Activated T-helper 17 cell treated with anti-CD3 and anti-CD28 coated beads, Interleukin-2, amount 50 U/mL, for 72 hours (primary cell): ENCODE measurements at regions not wholly inside any gene's neighbourhood (a gene's known extent, or its start where the extent isn't known, plus 50 kb on each side); places are given as distances from the start of the nearest gene placed in this dataset.
"Not testable (repeated sequence)": the region's sequence is repeated elsewhere in the genome, so short reads cannot be mapped to it uniquely, and the experiment has no call there.

Source experiments
- ATAC-seq: fragments of 150-1000 bp; cut with Tn5 transposase; replicated peaks from 2 replicates; pipeline ENCODE4 v1.10.0; 2021; ENCODE audit warnings: mild to moderate bottlenecking, moderate library complexity
- H3K27ac Mint-ChIP-seq: one replicate; pipeline ENCODE4 v1.8.0; 2022; ENCODE audit warnings: mixed read lengths
- H3K27me3 Mint-ChIP-seq: one replicate; pipeline ENCODE4 v1.8.0; 2022; ENCODE audit warnings: mixed read lengths
- H3K36me3 Mint-ChIP-seq: one replicate; pipeline ENCODE4 v1.8.0; 2022; ENCODE audit warnings: low read depth, mild to moderate bottlenecking, mixed read lengths
- H3K4me1 Mint-ChIP-seq: one replicate; pipeline ENCODE4 v1.8.0; 2022; ENCODE audit warnings: mixed read lengths
- H3K4me3 Mint-ChIP-seq: one replicate; pipeline ENCODE4 v1.8.0; 2022; ENCODE audit warnings: mild to moderate bottlenecking, mixed read lengths
- H3K9me3 Mint-ChIP-seq: one replicate; pipeline ENCODE4 v1.8.0; 2022; ENCODE audit warnings: mixed read lengths

DNA sequence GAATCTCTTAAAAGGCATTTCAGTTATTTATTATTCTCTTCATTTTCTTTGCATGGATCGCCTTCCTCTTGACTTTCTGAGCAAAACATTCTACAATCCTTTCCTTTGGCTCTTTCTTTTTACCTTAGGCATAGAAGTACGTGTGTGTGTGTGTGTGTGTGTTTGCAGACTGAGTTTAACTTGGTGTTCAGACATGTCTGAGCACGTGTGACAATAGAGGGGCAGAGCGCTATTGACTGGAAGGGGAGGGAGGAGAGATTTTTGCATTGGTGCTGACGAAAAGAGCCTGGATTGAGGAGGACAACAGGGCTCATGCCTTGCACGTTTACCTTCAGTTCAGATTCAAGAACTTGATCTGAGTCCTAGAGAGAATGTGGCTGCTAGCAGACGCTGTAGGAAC, 129.8 kb downstream of the SEC23IP start:
- Mint-ChIP-seq H3K4me3 (no peak overlapping the region), H3K36me3 (no peaks in the 10 kb centered on the region), H3K27ac (no peak overlapping the region), H3K27me3 (peaks cover 50% of the 10 kb centered on the region), H3K4me1 (no peaks in the 10 kb centered on the region), H3K9me3 (no peaks in the 10 kb centered on the region)
- no peak for ATAC-seq

DNA sequence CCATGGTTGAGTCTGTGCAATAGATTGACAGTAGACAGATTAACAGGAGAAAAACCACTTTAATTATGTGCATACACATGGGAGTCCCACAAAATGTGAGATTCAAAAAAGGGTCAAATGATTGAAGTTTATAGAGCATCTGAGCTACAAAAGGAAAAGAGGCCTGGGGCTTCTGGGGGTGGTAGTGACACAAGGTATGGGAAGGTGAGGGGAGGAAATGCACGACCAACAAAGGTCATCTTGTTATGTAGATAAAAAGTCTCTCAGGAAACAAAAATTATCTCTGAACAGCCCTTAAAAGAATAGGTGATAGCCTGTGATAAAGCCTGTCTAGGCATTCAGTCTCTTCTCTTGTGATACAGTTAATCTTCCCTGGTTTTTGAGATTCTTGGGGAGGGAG, 141.7 kb downstream of the SEC23IP start:
- H3K27ac Mint-ChIP-seq: no peak overlapping the region
- no peak for ATAC-seq
- H3K4me1 Mint-ChIP-seq: no peaks in the 10 kb centered on the region
- H3K4me3 Mint-ChIP-seq: no peak overlapping the region
- peaks cover 30% of the 10 kb centered on the region for H3K27me3 Mint-ChIP-seq
- no peaks in the 10 kb centered on the region for H3K36me3 Mint-ChIP-seq
- H3K9me3 Mint-ChIP-seq: no peaks in the 10 kb centered on the region

DNA sequence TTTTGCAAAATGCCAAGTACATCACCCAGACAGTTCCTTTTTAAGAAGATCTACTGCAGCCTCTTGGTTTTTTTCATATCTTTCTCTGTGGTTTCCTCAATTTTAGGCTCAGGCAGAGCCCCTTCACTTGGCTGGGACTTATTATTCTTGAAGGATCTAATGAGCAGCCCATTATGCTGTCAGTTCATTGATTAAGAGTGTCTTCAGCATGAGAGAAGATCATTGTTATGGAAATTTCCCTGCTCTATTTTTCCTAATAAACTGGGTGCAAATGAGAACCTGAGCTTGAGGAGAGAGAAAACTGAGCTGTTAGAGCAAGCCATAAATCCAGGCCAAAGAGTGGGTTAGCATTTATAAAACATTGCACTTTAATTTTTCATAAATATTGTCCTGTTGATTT, 146.5 kb downstream of the SEC23IP start:
- Mint-ChIP-seq H3K27me3 (peaks cover 23% of the 10 kb centered on the region), H3K36me3 (no peaks in the 10 kb centered on the region), H3K27ac (no peak overlapping the region), H3K9me3 (no peaks in the 10 kb centered on the region), H3K4me3 (no peak overlapping the region), H3K4me1 (no peaks in the 10 kb centered on the region)
- no peak for ATAC-seq

DNA sequence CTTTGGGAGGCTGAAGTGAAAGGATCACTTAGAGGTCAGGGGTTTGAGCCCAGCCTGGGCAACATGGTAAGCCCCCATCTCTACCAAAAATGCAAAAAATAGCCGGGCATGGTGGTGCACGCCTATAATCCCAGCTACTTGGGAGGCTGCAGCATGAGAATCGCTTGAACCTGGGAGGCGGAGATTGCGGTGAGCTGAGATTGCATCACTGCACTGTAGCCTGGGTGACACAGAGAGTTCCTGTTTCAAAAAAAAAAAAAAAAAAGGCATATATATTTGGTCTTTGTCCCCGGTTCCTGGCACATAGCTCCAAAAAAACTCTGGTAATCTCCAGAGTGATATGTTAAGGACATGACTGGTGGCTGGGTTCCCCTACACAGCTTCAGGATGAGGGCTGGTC, 147.3 kb downstream of the SEC23IP start:
- H3K27ac Mint-ChIP-seq: no peak overlapping the region
- no peak overlapping the region for H3K4me3 Mint-ChIP-seq
- no peak for ATAC-seq
- peaks cover 16% of the 10 kb centered on the region for H3K27me3 Mint-ChIP-seq
- H3K9me3 Mint-ChIP-seq: no peaks in the 10 kb centered on the region
- no peaks in the 10 kb centered on the region for H3K36me3 Mint-ChIP-seq
- H3K4me1 Mint-ChIP-seq: no peaks in the 10 kb centered on the region

DNA sequence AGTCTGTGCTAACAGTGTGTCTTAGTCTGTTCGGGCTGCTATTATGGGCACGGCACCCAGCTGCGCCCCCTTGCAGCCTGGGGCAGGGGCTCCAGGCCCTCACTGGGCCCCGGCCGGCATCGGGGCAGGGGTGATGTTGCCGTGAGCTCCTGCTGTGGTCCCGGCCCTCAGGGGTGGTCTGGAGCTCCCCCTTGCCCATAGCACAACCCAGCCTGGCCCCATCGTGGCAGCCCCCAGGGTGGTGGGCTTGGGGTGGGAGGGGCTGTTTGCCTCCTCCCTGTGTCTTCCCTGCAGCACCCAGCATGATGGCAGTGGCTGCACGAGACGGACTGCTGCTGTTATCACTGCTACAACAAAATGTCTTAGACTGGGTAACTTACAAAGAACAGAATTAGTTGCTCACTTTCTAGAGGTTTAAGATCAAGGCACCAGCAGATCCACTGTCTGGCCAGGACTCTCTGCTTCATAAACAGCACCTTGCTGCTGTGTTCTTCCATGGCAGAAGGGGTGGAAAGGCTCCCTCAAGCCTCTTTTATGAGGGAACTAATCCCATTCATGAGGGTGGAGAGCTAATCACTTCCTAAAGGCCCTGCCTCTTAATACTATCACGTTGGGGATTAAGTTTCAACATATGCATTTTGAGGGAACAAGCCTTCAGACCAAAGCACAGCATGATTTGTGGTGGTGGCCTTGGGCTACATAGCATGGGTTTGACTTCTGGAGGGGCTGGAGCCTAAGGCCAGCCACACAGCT, 149.5 kb downstream of the SEC23IP start:
- Mint-ChIP-seq H3K36me3 (no peaks in the 10 kb centered on the region), H3K4me1 (no peaks in the 10 kb centered on the region), H3K9me3 (no peaks in the 10 kb centered on the region), H3K4me3 (no peak overlapping the region), H3K27me3 (peaks cover 10% of the 10 kb centered on the region), H3K27ac (no peak overlapping the region)
- no peak for ATAC-seq

DNA sequence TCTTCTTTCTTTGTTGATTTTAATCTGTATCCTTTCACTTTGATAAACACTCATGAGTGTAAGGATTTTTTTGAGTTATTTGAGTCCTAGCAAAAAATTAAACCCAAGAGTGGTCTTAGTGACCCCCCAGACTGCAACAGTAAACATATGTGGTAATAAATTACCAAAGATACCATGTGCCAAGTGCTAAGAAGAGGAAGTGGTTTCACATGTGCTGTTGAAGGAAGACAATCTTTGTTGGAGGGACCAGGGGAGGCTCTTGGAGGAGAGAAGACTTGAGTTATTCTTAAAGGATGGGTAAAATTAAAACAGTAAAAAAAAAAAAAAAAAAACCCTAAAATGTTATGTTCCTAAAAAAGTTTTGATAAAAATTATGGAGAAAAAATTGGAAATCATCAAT, 150.2 kb downstream of the SEC23IP start:
- H3K4me3 Mint-ChIP-seq: no peak overlapping the region
- H3K36me3 Mint-ChIP-seq: no peaks in the 10 kb centered on the region
- peaks cover 4% of the 10 kb centered on the region for H3K27me3 Mint-ChIP-seq
- ATAC-seq: no peak
- H3K9me3 Mint-ChIP-seq: no peaks in the 10 kb centered on the region
- no peak overlapping the region for H3K27ac Mint-ChIP-seq
- H3K4me1 Mint-ChIP-seq: no peaks in the 10 kb centered on the region

DNA sequence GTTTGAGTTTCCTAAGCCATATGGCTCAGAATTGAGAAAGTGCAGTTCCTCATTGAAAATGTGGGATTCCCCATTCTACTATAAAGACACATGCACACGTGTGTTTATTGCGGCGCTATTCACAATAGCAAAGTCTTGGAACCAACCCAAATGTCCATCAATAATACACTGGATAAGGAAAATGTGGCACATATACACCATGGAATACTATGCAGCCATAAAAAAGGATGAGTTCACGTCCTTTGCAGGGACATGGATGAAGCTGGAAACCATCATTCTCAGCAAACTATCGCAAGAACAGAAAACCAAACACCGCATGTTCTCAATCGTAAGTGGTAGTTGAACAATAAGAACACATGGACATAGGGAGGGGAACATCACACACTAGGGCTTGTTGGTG, 154.8 kb downstream of the SEC23IP start:
- H3K27me3 Mint-ChIP-seq: peaks cover 11% of the 10 kb centered on the region
- not testable (repeated sequence) for H3K4me1 Mint-ChIP-seq, H3K27ac Mint-ChIP-seq, H3K9me3 Mint-ChIP-seq, H3K4me3 Mint-ChIP-seq, H3K36me3 Mint-ChIP-seq, ATAC-seq

DNA sequence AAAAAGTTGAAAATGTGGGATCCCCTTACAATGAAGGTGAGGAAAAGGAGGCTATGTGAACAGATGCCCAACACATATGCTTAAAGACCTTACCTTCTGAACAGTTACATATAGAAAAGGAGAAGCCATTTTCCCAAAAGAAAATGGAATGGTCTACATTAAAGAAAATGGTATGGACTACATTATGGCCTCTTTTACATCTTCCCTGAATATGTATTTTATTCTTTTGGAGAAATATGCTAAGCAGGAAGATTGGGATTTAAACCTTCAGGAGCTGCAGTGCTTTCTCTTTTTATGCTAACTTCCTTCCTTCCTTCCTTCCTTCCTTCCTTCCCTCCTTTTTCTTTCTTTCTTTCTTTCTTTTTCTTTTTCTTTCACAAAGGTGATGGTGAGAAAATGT, 155.4 kb downstream of the SEC23IP start:
- Mint-ChIP-seq H3K27me3 (peaks cover 14% of the 10 kb centered on the region), H3K9me3 (no peaks in the 10 kb centered on the region), H3K27ac (no peak overlapping the region), H3K4me3 (no peak overlapping the region), H3K36me3 (no peaks in the 10 kb centered on the region), H3K4me1 (no peaks in the 10 kb centered on the region)
- ATAC-seq: no peak

DNA sequence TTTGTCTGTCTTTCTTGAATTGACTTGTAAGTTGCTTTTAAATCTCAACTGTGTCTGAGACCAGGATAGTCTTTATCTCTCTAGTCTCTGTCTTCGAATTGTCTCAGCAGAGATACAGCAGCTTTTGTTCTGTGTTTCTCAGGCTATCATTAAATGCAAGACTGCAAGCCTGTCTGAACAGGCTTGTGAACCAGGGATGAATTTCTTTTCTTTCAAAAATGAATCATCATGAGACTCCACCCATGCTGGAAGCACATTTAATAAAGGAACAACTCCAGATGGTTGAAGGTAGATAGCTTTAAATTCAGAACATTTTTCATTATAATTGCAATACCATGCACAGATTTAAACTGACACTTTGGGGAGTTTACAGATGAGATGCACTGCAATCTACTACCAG, 155.9 kb downstream of the SEC23IP start:
- Mint-ChIP-seq H3K4me1 (no peaks in the 10 kb centered on the region), H3K4me3 (no peak overlapping the region), H3K27me3 (peaks cover 14% of the 10 kb centered on the region), H3K36me3 (no peaks in the 10 kb centered on the region), H3K9me3 (no peaks in the 10 kb centered on the region), H3K27ac (no peak overlapping the region)
- ATAC-seq: no peak

DNA sequence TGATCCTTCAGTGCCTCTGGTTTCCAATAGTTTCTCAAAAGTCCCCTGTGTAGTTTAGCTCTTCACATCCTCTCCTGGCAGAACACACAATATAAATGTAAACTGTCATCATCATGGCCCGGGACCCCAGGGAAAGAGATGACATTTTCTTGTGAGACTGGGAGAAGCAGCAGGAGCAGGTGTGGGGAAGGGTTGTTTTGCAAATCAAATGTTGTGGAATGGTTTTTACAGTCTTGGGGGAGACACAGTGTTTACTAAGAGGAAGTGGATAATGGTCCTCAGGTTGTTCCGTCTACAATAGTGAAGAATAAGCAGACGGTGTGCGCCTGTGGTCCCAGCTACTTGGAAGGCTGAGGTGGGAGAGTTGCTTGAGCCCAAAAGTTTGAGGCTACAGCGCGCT, 159.1 kb downstream of the SEC23IP start:
- Mint-ChIP-seq H3K27ac (no peak overlapping the region), H3K27me3 (peaks cover 20% of the 10 kb centered on the region), H3K9me3 (no peaks in the 10 kb centered on the region), H3K4me3 (no peak overlapping the region), H3K36me3 (no peaks in the 10 kb centered on the region), H3K4me1 (no peaks in the 10 kb centered on the region)
- ATAC-seq: no peak

DNA sequence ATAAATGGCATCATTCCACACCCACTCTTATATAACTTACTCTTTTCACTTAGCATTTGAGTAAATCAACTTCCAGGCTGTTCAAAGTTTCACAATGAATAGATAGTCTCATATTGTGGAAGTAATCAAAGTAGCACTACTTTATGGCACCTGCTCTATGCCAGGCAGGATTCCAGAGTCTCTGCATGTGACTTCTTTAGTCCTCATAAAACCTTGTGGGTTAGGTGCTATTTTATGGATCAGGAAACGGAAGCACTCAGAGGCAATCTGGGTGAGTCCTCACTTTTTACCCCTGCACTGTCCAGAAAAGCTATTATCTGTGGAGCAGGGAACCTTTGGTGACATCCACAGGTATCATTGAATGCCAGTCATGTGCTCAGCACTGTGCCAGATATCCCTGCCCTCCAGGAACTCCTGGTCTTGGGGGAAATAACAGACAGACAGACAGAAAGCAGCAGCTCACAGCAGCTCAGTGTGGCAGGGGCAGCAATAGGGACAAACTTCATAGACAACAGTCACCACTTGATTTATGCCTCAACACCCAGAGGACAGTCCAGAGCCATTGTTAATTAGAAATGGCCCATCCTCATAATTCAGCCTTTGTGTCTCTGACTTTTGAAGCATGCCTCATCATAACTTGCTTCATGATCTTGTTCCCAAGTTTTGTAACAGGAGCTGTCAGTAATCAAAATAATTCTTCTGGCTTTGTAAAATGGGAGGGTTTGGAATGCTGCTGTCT, 160.6 kb downstream of the SEC23IP start:
- Mint-ChIP-seq H3K4me3 (no peak overlapping the region), H3K9me3 (no peaks in the 10 kb centered on the region), H3K36me3 (no peaks in the 10 kb centered on the region), H3K4me1 (no peaks in the 10 kb centered on the region), H3K27ac (no peak overlapping the region), H3K27me3 (peaks cover 20% of the 10 kb centered on the region)
- no peak for ATAC-seq

DNA sequence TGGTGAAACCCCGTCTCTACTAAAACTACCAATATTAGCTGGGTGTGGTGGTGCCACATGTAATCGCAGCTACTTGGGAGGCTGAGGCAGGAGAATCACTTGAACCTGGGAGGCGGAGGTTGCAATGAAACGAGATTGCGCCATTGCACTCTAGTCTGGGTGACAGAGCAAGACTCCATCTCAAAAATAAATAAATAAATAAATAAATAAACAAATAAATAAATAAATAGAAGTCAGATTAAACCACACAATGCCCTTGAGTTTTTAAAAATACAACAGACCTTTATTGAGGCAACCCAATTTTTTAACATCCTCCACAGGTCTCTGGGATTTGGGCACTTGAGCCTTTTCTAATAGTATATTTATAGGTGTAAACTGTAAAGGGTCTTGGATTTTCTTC, 167.3 kb downstream of the SEC23IP start:
- not testable (repeated sequence) for H3K27ac Mint-ChIP-seq, H3K27me3 Mint-ChIP-seq, H3K9me3 Mint-ChIP-seq, H3K36me3 Mint-ChIP-seq, H3K4me3 Mint-ChIP-seq, H3K4me1 Mint-ChIP-seq, ATAC-seq

DNA sequence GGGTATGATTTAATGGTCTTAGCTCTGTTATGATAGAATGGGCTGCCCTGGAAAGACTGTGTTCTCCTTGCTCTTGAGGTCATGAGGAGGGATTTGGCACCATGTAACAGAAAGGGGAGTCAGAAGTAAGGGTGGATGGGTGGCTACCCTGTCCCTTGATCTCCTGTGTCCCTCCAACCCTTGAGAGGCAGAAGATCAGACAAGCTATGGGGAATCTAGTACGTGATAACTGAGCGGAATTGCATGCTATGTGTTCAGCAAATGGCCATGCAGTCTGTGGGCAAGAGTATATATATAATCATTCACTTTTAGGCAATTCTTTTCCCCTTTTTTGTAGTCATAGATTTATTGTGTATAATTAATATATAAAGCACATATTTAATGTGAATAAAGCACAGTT, 174.9 kb downstream of the SEC23IP start:
- Mint-ChIP-seq H3K36me3 (no peaks in the 10 kb centered on the region), H3K4me3 (no peak overlapping the region), H3K9me3 (no peaks in the 10 kb centered on the region), H3K4me1 (no peaks in the 10 kb centered on the region), H3K27ac (no peak overlapping the region), H3K27me3 (peaks cover 27% of the 10 kb centered on the region)
- ATAC-seq: no peak

DNA sequence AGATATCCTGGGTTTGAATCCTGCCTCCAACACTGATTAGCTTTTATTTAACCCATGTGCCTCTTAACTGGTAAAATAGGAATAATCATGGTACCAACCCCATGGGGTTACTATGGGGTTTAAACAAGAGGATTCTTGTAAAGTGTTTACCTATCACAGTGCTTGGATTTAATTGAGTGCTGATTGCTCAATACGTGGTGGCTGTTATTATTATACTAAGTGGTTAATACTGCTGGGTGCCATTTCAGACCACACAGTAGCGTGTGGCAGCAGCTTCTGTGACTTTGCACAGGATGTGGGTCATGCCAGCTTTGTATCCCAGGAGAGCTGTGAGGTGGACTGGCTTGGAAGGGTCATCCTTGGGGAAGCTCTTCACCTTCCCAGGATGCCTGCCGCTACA, 177.2 kb downstream of the SEC23IP start:
- no peaks in the 10 kb centered on the region for H3K4me1 Mint-ChIP-seq
- no peaks in the 10 kb centered on the region for H3K9me3 Mint-ChIP-seq
- ATAC-seq: no peak
- no peak overlapping the region for H3K27ac Mint-ChIP-seq
- H3K36me3 Mint-ChIP-seq: no peaks in the 10 kb centered on the region
- H3K4me3 Mint-ChIP-seq: no peak overlapping the region
- H3K27me3 Mint-ChIP-seq: peaks cover 31% of the 10 kb centered on the region

DNA sequence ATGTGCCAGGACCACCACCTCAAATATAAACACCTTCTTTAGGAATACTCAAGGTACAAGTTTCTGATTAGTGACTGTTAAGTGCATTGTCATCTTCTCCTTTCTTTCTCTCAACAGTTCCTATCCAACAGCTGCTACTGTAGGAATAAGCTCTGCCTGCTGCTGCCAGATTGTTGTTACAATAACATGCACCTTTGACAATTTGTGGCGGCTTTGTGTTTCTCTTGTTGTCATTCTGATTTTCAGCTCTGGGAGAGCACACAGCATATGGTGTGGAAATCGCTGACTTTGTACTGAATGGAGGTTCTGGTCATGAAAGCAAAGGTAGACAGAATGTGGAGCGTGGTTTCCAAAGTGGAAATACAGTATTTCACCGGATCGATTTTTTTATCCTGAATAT, 182.8 kb downstream of the SEC23IP start:
- no peak overlapping the region for H3K27ac Mint-ChIP-seq
- no peak overlapping the region for H3K4me3 Mint-ChIP-seq
- H3K36me3 Mint-ChIP-seq: no peaks in the 10 kb centered on the region
- peaks cover 3% of the 10 kb centered on the region for H3K9me3 Mint-ChIP-seq
- peaks cover 37% of the 10 kb centered on the region for H3K27me3 Mint-ChIP-seq
- no peak for ATAC-seq
- no peaks in the 10 kb centered on the region for H3K4me1 Mint-ChIP-seq
